H9 (cell line): ENCODE measurements at regions not wholly inside any gene's neighbourhood (a gene's known extent, or its start where the extent isn't known, plus 50 kb on each side); places are given as distances from the start of the nearest gene placed in this dataset.

Experiments
- DNase-seq: peaks from one replicate; pipeline ENCODE4 v3.0.0-alpha.2; 2017
- H2AFZ ChIP-seq: one replicate; pipeline ENCODE4 v1.6.1; 2013; ENCODE audit warnings: mild to moderate bottlenecking, low read length, control low read depth, moderate library complexity
- H2AK5ac ChIP-seq: 2 replicates; pipeline ENCODE4 v1.6.1; 2013; ENCODE audit warnings: low read length, control low read depth, mixed read lengths; ENCODE audit not compliant: insufficient read length
- H2BK120ac ChIP-seq: one replicate; pipeline ENCODE4 v1.6.1; 2013; ENCODE audit warnings: low read depth, mild to moderate bottlenecking, low read length, control low read depth, inconsistent platforms; ENCODE audit not compliant: poor library complexity, severe bottlenecking
- H2BK12ac ChIP-seq: 2 replicates; pipeline ENCODE4 v1.6.1; 2013; ENCODE audit warnings: low read length, control low read depth, mixed read lengths, low read depth; ENCODE audit not compliant: insufficient read length
- H2BK15ac ChIP-seq: 2 replicates; pipeline ENCODE4 v1.6.1; 2013; ENCODE audit warnings: low read depth, low read length, control low read depth
- H2BK20ac ChIP-seq: one replicate; pipeline ENCODE4 v1.6.1; 2013; ENCODE audit warnings: low read depth, mild to moderate bottlenecking, low read length, control low read depth, inconsistent platforms; ENCODE audit not compliant: poor library complexity, severe bottlenecking
- H2BK5ac ChIP-seq: 2 replicates; pipeline ENCODE4 v1.6.1; 2013; ENCODE audit warnings: low read length, control low read depth, mixed read lengths; ENCODE audit not compliant: insufficient read length
- H3K14ac ChIP-seq: 2 replicates; pipeline ENCODE4 v1.6.1; 2013; ENCODE audit warnings: low read length, control low read depth; ENCODE audit not compliant: insufficient read depth
- H3K18ac ChIP-seq: 2 replicates; pipeline ENCODE4 v1.6.1; 2013; ENCODE audit warnings: low read depth, mild to moderate bottlenecking, mixed read lengths, low read length, control low read depth; ENCODE audit not compliant: insufficient read length
- H3K23ac ChIP-seq: 2 replicates; pipeline ENCODE4 v1.6.1; 2013; ENCODE audit warnings: low read length, control low read depth, mixed read lengths, low read depth; ENCODE audit not compliant: insufficient read length
- H3K23me2 ChIP-seq: 2 replicates; pipeline ENCODE4 v1.6.1; 2013; ENCODE audit warnings: low read depth, mild to moderate bottlenecking, mixed read lengths, low read length, control low read depth; ENCODE audit not compliant: insufficient read length, poor library complexity, severe bottlenecking
- H3K27ac ChIP-seq: 2 replicates; pipeline ENCODE4 v1.5.1; 2013; ENCODE audit warnings: low read length, control low read depth, mixed read lengths, low read depth; ENCODE audit not compliant: insufficient read length
- H3K27me3 ChIP-seq: 2 replicates; pipeline ENCODE4 v1.6.1; 2013; ENCODE audit warnings: low read length, control low read depth, inconsistent platforms; ENCODE audit not compliant: insufficient read depth
- H3K4ac ChIP-seq: 2 replicates; pipeline ENCODE4 v1.6.1; 2013; ENCODE audit warnings: low read depth, mild to moderate bottlenecking, control low read depth, inconsistent platforms, low read length, moderate library complexity
- H3K4me1 ChIP-seq: 2 replicates; pipeline ENCODE4 v1.6.1; 2013; ENCODE audit warnings: low read length, control low read depth, inconsistent platforms; ENCODE audit not compliant: insufficient read depth
- H3K4me2 ChIP-seq: 2 replicates; pipeline ENCODE4 v1.6.1; 2013; ENCODE audit warnings: low read length, control low read depth, mixed read lengths; ENCODE audit not compliant: insufficient read length, insufficient read depth
- H3K56ac ChIP-seq: 2 replicates; pipeline ENCODE4 v1.6.1; 2013; ENCODE audit warnings: low read depth, mild to moderate bottlenecking, mixed read lengths, low read length, control low read depth; ENCODE audit not compliant: insufficient read length
- H3K79me1 ChIP-seq: 2 replicates; pipeline ENCODE4 v1.6.1; 2013; ENCODE audit warnings: low read depth, mild to moderate bottlenecking, moderate library complexity, low read length, control low read depth, inconsistent platforms; ENCODE audit not compliant: insufficient read depth, poor library complexity, severe bottlenecking
- H3K79me2 ChIP-seq: 2 replicates; pipeline ENCODE4 v1.6.1; 2013; ENCODE audit warnings: low read length, control low read depth, inconsistent platforms; ENCODE audit not compliant: insufficient read depth
- H3K9ac ChIP-seq: 2 replicates; pipeline ENCODE4 v1.6.1; 2013; ENCODE audit warnings: low read length, control low read depth, mixed read lengths; ENCODE audit not compliant: insufficient read length; ENCODE audit errors: extremely low read depth
- H3K9me3 ChIP-seq: one replicate; pipeline ENCODE4 v1.6.1; 2013; ENCODE audit warnings: low read depth, low read length, inconsistent platforms; ENCODE audit not compliant: control insufficient read depth
- H3T11ph ChIP-seq: one replicate; pipeline ENCODE4 v1.6.1; 2013; ENCODE audit warnings: mild to moderate bottlenecking, low read length, control low read depth, inconsistent platforms
- H4K20me1 ChIP-seq: one replicate; pipeline ENCODE4 v1.6.1; 2013; ENCODE audit not compliant: control insufficient read depth, insufficient read length, insufficient read depth
- H4K5ac ChIP-seq: 2 replicates; pipeline ENCODE4 v1.6.1; 2013; ENCODE audit warnings: low read depth, mild to moderate bottlenecking, mixed read lengths, low read length, control low read depth; ENCODE audit not compliant: insufficient read length
- H4K8ac ChIP-seq: replicated peaks from 2 replicates; pipeline ENCODE4 v1.6.1; 2013; ENCODE audit warnings: low read length, control low read depth, mixed read lengths, low read depth; ENCODE audit not compliant: insufficient read length
- H4K91ac ChIP-seq: 2 replicates; pipeline ENCODE4 v1.6.1; 2013; ENCODE audit warnings: low read depth, mild to moderate bottlenecking, moderate library complexity, mixed read lengths, low read length, control low read depth; ENCODE audit not compliant: insufficient read length
- H3K27ac Mint-ChIP-seq, 3 experiments: 2 replicates in 2 of 3; 3 replicates in 1 of 3; pipeline ENCODE4 v1.8.0; 2020 to 2021; ENCODE audit warnings: mixed read lengths in 3 of 3, mild to moderate bottlenecking in 1 of 3, moderate library complexity in 1 of 3
- H3K27me3 Mint-ChIP-seq: 2 replicates; pipeline ENCODE4 v1.8.0; 2021; ENCODE audit warnings: low read depth, mild to moderate bottlenecking, moderate library complexity, mixed read lengths
- H3K36me3 Mint-ChIP-seq, 3 experiments: 2 replicates in 2 of 3; 3 replicates in 1 of 3; pipeline ENCODE4 v1.8.0; 2020 to 2021; ENCODE audit warnings: low read depth in 3 of 3, mixed read lengths in 3 of 3; ENCODE audit not compliant: insufficient read depth in 1 of 3
- H3K4me1 Mint-ChIP-seq, 2 experiments: 2 replicates each; pipeline ENCODE4 v1.8.0; 2020; ENCODE audit warnings: mixed read lengths in 2 of 2
- H3K4me3 Mint-ChIP-seq, 2 experiments: 2 replicates in 1 of 2; 3 replicates in 1 of 2; pipeline ENCODE4 v1.8.0; 2020 to 2021; ENCODE audit warnings: mild to moderate bottlenecking in 2 of 2, mixed read lengths in 2 of 2, moderate library complexity in 1 of 2
- H3K9me3 Mint-ChIP-seq, 2 experiments: 2 replicates in 1 of 2; 3 replicates in 1 of 2; pipeline ENCODE4 v1.8.0; 2020; ENCODE audit warnings: mild to moderate bottlenecking in 2 of 2, mixed read lengths in 2 of 2, moderate library complexity in 1 of 2
- WGBS: extraction: QIAGEN DNeasy Blood & Tissue Kit; methylation state at CpG from one replicate; pipeline ENCODE4 v1.1.7; 2013; ENCODE audit warnings: missing lambda C conversion rate, low lambda C conversion rate, mixed read lengths; ENCODE audit not compliant: insufficient read length; ENCODE audit errors: extremely low coverage; 5-methylcytosine and 5-hydroxymethylcytosine counted together
- TF ChIP-seq, protein P1 (sequence below): fragments of 200-600 bp; sonication (generic); conservative IDR thresholded peaks from 3 replicates; pipeline ENCODE4 v1.8.0; 2021; ENCODE audit warnings: antibody characterized with exemption, mild to moderate bottlenecking

DNA sequence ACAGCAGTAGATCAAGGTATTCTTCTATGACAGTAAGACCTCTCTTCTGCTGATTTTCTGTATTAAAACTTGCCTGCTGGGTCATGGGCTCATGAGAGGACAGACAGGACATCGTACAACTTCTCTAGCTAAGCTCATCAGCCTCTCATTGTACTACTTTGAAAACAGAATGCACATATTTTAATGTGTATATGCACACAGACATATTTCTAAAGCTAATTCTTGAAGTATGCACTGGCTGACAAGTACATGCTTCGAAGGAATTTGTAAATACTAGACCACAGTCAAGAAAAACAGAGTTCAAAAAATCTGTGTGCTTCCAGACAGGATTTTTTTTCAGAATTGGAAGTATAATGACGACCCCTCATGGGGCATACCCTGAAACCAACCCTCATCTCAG lies 81.7 kb upstream of the CD83 start:
- no peak overlapping the region for H2AK5ac ChIP-seq
- no peak overlapping the region for H2BK120ac ChIP-seq
- H3K9ac ChIP-seq = no peak overlapping the region
- no peak overlapping the region for H3K4me3 Mint-ChIP-seq
- no peaks in the 10 kb centered on the region for H4K20me1 ChIP-seq
- H4K91ac ChIP-seq = no peak overlapping the region
- H3K27ac Mint-ChIP-seq = no peak overlapping the region; a peak in 1 of 7 replicates
- H2BK5ac ChIP-seq = no peak overlapping the region
- H3K79me2 ChIP-seq = no peaks in the 10 kb centered on the region
- no peaks in the 10 kb centered on the region for H3K23me2 ChIP-seq
- H3K9me3 Mint-ChIP-seq = peaks cover 0 to 5% of the 10 kb centered on the region in 2 experiments; a peak in 2 of 5 replicates
- H3K27me3 Mint-ChIP-seq = peaks cover 8% of the 10 kb centered on the region
- H3K18ac ChIP-seq = no peak overlapping the region
- peaks cover 0 to 12% (median 0%) of the 10 kb centered on the region in 3 experiments; a peak in 3 of 7 replicates for H3K36me3 Mint-ChIP-seq
- no peak overlapping the region for H3K27ac ChIP-seq
- H2BK15ac ChIP-seq = no peak overlapping the region
- no peak overlapping the region for H2BK20ac ChIP-seq
- H4K8ac ChIP-seq = no peak overlapping the region
- no peak overlapping the region for H3K4ac ChIP-seq
- no peak overlapping the region for H3K23ac ChIP-seq
- no peak overlapping the region for H3K56ac ChIP-seq
- H3K79me1 ChIP-seq = no peaks in the 10 kb centered on the region
- TF ChIP-seq, protein P1, sequence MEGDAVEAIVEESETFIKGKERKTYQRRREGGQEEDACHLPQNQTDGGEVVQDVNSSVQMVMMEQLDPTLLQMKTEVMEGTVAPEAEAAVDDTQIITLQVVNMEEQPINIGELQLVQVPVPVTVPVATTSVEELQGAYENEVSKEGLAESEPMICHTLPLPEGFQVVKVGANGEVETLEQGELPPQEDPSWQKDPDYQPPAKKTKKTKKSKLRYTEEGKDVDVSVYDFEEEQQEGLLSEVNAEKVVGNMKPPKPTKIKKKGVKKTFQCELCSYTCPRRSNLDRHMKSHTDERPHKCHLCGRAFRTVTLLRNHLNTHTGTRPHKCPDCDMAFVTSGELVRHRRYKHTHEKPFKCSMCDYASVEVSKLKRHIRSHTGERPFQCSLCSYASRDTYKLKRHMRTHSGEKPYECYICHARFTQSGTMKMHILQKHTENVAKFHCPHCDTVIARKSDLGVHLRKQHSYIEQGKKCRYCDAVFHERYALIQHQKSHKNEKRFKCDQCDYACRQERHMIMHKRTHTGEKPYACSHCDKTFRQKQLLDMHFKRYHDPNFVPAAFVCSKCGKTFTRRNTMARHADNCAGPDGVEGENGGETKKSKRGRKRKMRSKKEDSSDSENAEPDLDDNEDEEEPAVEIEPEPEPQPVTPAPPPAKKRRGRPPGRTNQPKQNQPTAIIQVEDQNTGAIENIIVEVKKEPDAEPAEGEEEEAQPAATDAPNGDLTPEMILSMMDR = no peak
- no peak overlapping the region for H3K14ac ChIP-seq
- peaks cover 16 to 18% of the 10 kb centered on the region in 2 experiments for H3K4me1 Mint-ChIP-seq
- H3K4me1 ChIP-seq = peaks cover 12% of the 10 kb centered on the region; the same call in 1 of the 2 replicates
- no peak for DNase-seq
- no CpG with 5 or more reads among the region's 3 CpGs for WGBS
- H4K5ac ChIP-seq = no peak overlapping the region
- no peak overlapping the region for H3T11ph ChIP-seq
- H2BK12ac ChIP-seq = no peak overlapping the region
- no peak overlapping the region for H3K4me2 ChIP-seq
- H3K27me3 ChIP-seq = no peaks in the 10 kb centered on the region
- H3K9me3 ChIP-seq = no peaks in the 10 kb centered on the region
- H2AFZ ChIP-seq = no peak overlapping the region
